GM12891 (cell line): ENCODE measurements at regions not wholly inside any gene's neighbourhood (a gene's known extent, or its start where the extent isn't known, plus 50 kb on each side); places are given as distances from the start of the nearest gene placed in this dataset.

Experiments used
- DNase-seq: peaks from one replicate; pipeline ENCODE4 v3.0.0; 2011; ENCODE audit warnings: low spot score; ENCODE audit not compliant: insufficient read length
- FAIRE-seq: peaks from 2 replicates; lab custom pipeline; 2011; peaks lifted over from hg19 to GRCh38; lab: Jason Lieb, UNC
- PAX5 ChIP-seq: IDR thresholded peaks from 2 replicates; pipeline ENCODE4 v1.6.1; 2011; ENCODE audit warnings: low read length, moderate library complexity, mild to moderate bottlenecking; ENCODE audit not compliant: insufficient read depth, severe bottlenecking
- POLR2A ChIP-seq: IDR thresholded peaks from 2 replicates; pipeline ENCODE4 v1.6.1; 2011; ENCODE audit warnings: low read depth, low read length, control low read depth
- POLR2AphosphoS5 ChIP-seq: IDR thresholded peaks from 2 replicates; pipeline ENCODE4 v1.6.1; 2011; ENCODE audit warnings: low read depth, low read length, control low read depth
- POU2F2 ChIP-seq: IDR thresholded peaks from 2 replicates; pipeline ENCODE4 v1.6.1; 2011; ENCODE audit warnings: low read depth, mild to moderate bottlenecking, control low read depth, low read length, moderate library complexity
- SPI1 ChIP-seq: IDR thresholded peaks from 2 replicates; pipeline ENCODE4 v1.6.1; 2011; ENCODE audit warnings: low read depth, low read length, control low read depth
- TAF1 ChIP-seq: IDR thresholded peaks from 2 replicates; pipeline ENCODE4 v1.6.1; 2011; ENCODE audit warnings: low read depth, low read length, control low read depth

- DNase-seq (no peak), FAIRE-seq (no peak)
- TF ChIP-seq POU2F2 (no peak), SPI1 (no peak), TAF1 (no peak), POLR2A (no peak), PAX5 (no peak), POLR2AphosphoS5 (no peak)
Measured at GRCh38 chr4:180615746-180616145, 1627.5 kb upstream of the TENM3 start.

DNA sequence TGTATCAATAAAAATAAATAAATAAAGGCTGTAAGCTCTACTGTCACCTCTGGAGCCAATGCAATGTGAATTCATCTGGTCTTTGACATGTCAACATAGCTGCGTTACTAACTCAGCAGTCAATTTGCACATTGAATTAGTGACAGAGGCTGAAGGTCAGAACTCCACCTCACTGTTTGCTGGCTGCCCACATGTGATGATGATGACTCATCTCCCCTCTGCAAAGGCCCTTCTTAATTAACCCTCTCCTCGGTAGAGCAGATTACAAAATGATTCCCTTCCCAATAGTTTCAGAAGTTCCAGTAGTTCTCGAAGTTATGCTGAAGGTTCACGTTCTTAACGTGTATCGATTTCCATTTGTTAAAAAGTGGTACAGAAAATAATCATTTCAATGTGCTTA is 1626.0 kb upstream of the TENM3 start:
- no peak for TF ChIP-seq POLR2AphosphoS5
- TF ChIP-seq TAF1 = no peak
- TF ChIP-seq POLR2A = no peak
- no peak for TF ChIP-seq SPI1
- no peak for TF ChIP-seq POU2F2
- no peak for TF ChIP-seq PAX5
- DNase-seq (no peak), FAIRE-seq (no peak)

- no peak for FAIRE-seq
- TF ChIP-seq PAX5 = no peak
- TF ChIP-seq TAF1 = no peak
- TF ChIP-seq POLR2A = no peak
- TF ChIP-seq SPI1 = no peak
- no peak for TF ChIP-seq POU2F2
- DNase-seq = no peak
Measured at GRCh38 chr4:180618396-180618795, 1624.8 kb upstream of the TENM3 start.

DNA sequence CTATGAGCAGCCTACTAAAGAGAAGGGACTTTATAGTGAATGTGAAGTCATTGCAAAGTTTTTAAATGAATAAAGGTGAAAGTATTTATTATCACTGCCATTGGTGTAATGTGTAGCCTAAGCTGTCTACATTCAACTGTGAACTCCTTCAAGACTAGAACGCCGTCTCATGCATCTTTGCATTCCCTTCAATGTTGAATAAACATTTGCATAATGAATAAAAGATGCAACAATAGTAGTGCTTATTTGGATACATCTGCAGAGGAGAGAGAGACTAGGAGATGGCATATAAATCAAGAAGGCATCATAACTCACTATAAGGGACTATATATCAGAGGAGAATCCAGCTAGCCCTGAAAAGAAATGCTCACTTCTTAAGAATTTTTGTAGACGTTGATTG is 1623.8 kb upstream of the TENM3 start:
- FAIRE-seq (no peak), DNase-seq (no peak)
- TF ChIP-seq POLR2A (no peak), POU2F2 (no peak), SPI1 (no peak), TAF1 (no peak), PAX5 (no peak), POLR2AphosphoS5 (no peak)

DNA sequence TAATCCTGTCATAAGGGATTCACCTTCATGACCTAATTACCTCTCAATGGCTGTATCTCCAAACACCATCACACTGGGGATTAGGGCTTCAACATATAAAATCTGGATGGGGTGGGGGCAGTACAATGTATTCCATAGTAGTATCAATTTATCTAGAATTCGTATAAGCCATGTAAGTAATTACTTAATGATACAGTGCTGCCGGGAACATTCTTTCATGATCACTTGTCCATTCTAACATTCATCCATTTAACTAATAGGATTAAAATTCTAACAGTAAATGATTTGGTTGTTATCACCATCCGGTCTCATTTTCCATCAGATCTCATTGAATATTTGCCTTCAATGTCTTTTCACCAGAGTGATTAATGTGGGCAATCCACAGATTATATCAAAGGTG is 1620.9 kb upstream of the TENM3 start:
- no peak for DNase-seq
- no peak for TF ChIP-seq POLR2AphosphoS5
- no peak for FAIRE-seq

DNA sequence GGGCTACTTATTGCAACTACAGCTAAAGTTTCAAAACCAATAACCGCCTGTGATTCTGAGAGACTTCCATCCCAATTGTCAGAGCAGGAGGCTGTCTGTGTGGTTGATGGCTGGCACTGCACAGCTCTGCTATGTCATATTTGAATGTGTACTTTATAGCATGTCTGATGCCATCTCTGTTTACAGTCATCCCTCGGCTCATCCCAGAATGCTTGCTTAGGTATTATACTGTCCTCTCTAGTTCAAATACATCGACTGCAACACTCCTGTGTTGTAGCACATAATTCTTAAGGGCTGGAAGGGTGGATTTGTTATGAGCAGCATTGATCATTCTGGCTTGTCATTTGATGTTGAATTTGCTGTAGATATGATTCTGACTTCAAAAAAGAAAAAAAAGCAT is 1617.5 kb upstream of the TENM3 start:
- DNase-seq (no peak), FAIRE-seq (no peak)
- TF ChIP-seq SPI1 (no peak), POU2F2 (no peak), POLR2AphosphoS5 (no peak), POLR2A (no peak), TAF1 (no peak), PAX5 (no peak)

- FAIRE-seq = no peak
- DNase-seq = no peak
- TF ChIP-seq SPI1 = no peak
- no peak for TF ChIP-seq POLR2A
- no peak for TF ChIP-seq TAF1
- no peak for TF ChIP-seq POU2F2
- no peak for TF ChIP-seq PAX5
- TF ChIP-seq POLR2AphosphoS5 = no peak
Measured at GRCh38 chr4:180630012-180630665, 1613.1 kb upstream of the TENM3 start.

GRCh38 chr4:180634306-180634705 is 1608.9 kb upstream of the TENM3 start:
- TF ChIP-seq POLR2AphosphoS5 (no peak), POLR2A (no peak), PAX5 (no peak), TAF1 (no peak), POU2F2 (no peak), SPI1 (no peak)
- no peak for FAIRE-seq

DNA sequence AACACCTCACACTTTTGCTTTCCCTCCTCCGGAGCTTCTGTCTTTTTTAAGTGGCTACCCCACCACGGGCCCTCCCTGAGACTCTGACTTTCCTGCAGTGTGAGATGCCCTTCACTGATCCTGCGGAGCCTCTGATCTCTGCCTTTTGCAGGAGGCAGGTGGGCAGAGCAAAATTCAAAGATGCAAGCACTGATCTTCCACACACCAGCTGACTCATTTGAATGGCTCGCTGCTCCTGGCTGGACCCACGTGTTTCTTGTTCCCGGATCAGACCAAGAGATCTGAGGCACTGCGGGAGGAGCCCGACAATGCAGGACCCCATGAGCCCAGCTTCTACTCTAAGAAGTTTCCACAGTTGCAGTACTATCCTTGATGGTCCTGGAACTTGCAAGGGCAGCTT is 1607.9 kb upstream of the TENM3 start:
- TF ChIP-seq POLR2A (no peak), TAF1 (no peak), SPI1 (no peak), POLR2AphosphoS5 (no peak), PAX5 (no peak), POU2F2 (no peak)
- DNase-seq (no peak), FAIRE-seq (no peak)

More at GRCh38 chr4:180634306-180634705, 1608.9 kb upstream of the TENM3 start:
- DNase-seq = no peak

GRCh38 chr4:180636696-180637404 is 1606.4 kb upstream of the TENM3 start:
- FAIRE-seq (no peak), DNase-seq (no peak)
- no peak for TF ChIP-seq SPI1
